HFFc6 (cell line): ENCODE measurements at regions not wholly inside any gene's neighbourhood (a gene's known extent, or its start where the extent isn't known, plus 50 kb on each side); places are given as distances from the start of the nearest gene placed in this dataset.

Source experiments
- DNase-seq: peaks from one replicate; pipeline ENCODE4 v3.0.0-alpha.2; 2018
- H3K27ac Mint-ChIP-seq: 2 replicates; pipeline ENCODE4 v1.8.0; 2020; ENCODE audit warnings: mild to moderate bottlenecking, mixed read lengths
- H3K27me3 Mint-ChIP-seq: 2 replicates; pipeline ENCODE4 v1.8.0; 2021; ENCODE audit warnings: mild to moderate bottlenecking, moderate library complexity, mixed read lengths; ENCODE audit not compliant: insufficient read depth
- H3K36me3 Mint-ChIP-seq: 2 replicates; pipeline ENCODE4 v1.8.0; 2021; ENCODE audit warnings: low read depth, mixed read lengths
- H3K4me1 Mint-ChIP-seq: 2 replicates; pipeline ENCODE4 v1.8.0; 2020; ENCODE audit warnings: low read depth, mixed read lengths
- H3K4me3 Mint-ChIP-seq: 2 replicates; pipeline ENCODE4 v1.8.0; 2020; ENCODE audit warnings: mild to moderate bottlenecking, moderate library complexity, mixed read lengths
- H3K9me3 Mint-ChIP-seq: 2 replicates; pipeline ENCODE4 v1.8.0; 2020; ENCODE audit warnings: mild to moderate bottlenecking, mixed read lengths
- CTCF ChIP-seq: fragments of 200-600 bp; sonication (generic); IDR thresholded peaks from 2 replicates; pipeline ENCODE4 v1.5.0; 2021; ENCODE audit warnings: antibody characterized with exemption, mild to moderate bottlenecking

- H3K4me3 Mint-ChIP-seq = peak overlapping the region; percentile 67
- H3K4me1 Mint-ChIP-seq = no peaks in the 10 kb centered on the region
These were observed 92.5 kb upstream of the DNAH5 start for GRCh38 chr5:14036947-14037346.

DNA sequence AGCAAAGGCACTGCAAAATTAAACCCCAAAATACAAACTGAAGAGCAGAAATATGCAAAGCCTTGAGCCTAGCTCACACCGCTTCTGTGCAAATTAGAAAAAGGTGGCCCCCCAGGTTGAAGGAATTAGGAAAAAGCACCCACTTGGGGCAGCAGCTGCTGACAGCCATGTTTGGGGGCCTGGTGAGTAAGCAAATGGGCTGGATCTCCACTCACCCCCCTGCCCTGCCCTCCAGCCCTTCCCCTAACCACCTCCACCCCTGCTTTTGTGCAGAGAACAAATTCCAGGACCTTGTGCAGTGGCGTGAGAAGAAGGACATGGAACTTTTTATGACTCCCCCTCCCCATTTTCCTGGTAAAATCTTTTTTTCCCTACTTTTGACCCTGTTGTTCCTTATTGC, 92.0 kb upstream of the DNAH5 start:
- Mint-ChIP-seq H3K4me1 (no peaks in the 10 kb centered on the region), H3K4me3 (peak overlapping the region; percentile 67), H3K9me3 (no peaks in the 10 kb centered on the region), H3K27ac (peak overlapping the region; percentile 96), H3K27me3 (no peaks in the 10 kb centered on the region; the same call in none of the 2 replicates), H3K36me3 (no peaks in the 10 kb centered on the region)
- TF ChIP-seq CTCF = no peak; the same call in 1 of the 2 replicates
- peak; percentile 44 for DNase-seq

More at GRCh38 chr5:14036947-14037346, 92.5 kb upstream of the DNAH5 start:
- no peaks in the 10 kb centered on the region for H3K36me3 Mint-ChIP-seq
- peak overlapping the region; percentile 96 for H3K27ac Mint-ChIP-seq
- no peaks in the 10 kb centered on the region; the same call in none of the 2 replicates for H3K27me3 Mint-ChIP-seq
- no peaks in the 10 kb centered on the region for H3K9me3 Mint-ChIP-seq
- DNase-seq = no peak
- no peak for TF ChIP-seq CTCF

DNA sequence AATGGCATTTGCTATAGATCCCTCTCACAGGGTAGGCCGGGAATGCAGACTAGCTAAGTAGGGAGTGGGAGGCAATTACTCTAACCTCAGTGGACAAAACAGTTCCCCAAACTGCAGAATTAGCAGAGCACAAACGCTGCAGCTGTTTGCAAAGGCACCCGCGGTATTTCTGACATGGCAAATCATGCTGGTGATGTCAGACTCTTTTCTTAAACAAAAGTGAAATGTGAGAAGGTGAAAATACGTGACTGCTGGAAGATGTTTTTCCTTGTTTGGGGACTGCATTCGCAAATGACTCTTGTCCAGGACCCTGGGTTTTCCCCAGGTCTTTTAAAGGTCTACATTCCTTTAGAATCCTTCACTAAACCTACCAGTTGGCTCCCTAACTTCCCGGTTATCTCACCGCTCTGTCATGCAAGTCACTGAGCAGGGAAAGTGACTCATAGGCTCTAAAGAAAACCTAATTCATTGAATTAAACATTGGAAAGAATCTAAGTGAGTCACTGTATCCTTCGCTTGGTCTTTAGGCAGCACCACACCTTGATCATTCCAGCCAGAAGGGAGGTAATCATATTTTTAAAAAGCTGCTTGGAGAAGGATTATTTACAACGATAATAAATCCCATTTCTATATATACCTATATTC, 91.5 kb upstream of the DNAH5 start:
- H3K4me3 Mint-ChIP-seq = peak overlapping the region; percentile 67
- DNase-seq = peak; percentile 99
- peak overlapping the region; percentile 96 for H3K27ac Mint-ChIP-seq
- no peaks in the 10 kb centered on the region for H3K36me3 Mint-ChIP-seq
- H3K27me3 Mint-ChIP-seq = no peaks in the 10 kb centered on the region; the same call in none of the 2 replicates
- no peaks in the 10 kb centered on the region for H3K9me3 Mint-ChIP-seq
- H3K4me1 Mint-ChIP-seq = no peaks in the 10 kb centered on the region
- TF ChIP-seq CTCF = no peak

DNA sequence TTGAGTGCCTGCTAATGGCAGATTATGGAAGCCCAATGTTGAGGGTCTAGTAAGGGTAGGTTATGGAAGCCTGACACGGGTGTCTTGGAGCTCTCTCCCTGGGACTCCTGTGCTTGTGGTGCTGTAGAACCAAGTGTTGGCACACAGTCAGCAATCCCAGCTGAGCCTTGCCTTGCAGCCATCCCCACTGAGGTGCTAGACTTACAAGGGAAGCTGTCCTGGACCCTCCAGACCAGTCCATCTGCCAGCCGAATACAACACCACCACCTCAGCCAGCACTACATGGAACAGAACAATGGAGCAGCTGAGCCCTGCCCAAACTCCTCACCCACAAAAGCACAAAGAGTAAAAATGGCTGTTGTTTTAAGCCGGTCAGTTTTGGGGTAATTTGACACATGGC, 90.5 kb upstream of the DNAH5 start:
- Mint-ChIP-seq H3K9me3 (no peaks in the 10 kb centered on the region), H3K4me3 (peak overlapping the region; percentile 67; the same call in 1 of the 2 replicates), H3K4me1 (no peaks in the 10 kb centered on the region; the same call in 1 of the 2 replicates), H3K36me3 (no peaks in the 10 kb centered on the region), H3K27me3 (no peaks in the 10 kb centered on the region; the same call in none of the 2 replicates), H3K27ac (peak overlapping the region; percentile 96)
- no peak for TF ChIP-seq CTCF
- DNase-seq = no peak

- peak; percentile 76 for DNase-seq
- peak overlapping the region; percentile 11; the same call in 1 of the 2 replicates for H3K4me3 Mint-ChIP-seq
- no peaks in the 10 kb centered on the region for H3K9me3 Mint-ChIP-seq
- TF ChIP-seq CTCF = no peak
- H3K4me1 Mint-ChIP-seq = no peaks in the 10 kb centered on the region; the same call in 1 of the 2 replicates
- H3K36me3 Mint-ChIP-seq = peaks cover 4% of the 10 kb centered on the region; the same call in 1 of the 2 replicates
- no peaks in the 10 kb centered on the region; the same call in none of the 2 replicates for H3K27me3 Mint-ChIP-seq
- H3K27ac Mint-ChIP-seq = no peak overlapping the region
These were observed 88.4 kb upstream of the DNAH5 start for GRCh38 chr5:14032918-14033317.
